Hypothalamus (tissue), 51 donors: ENCODE measurements at regions not wholly inside any gene's neighbourhood (a gene's known extent, or its start where the extent isn't known, plus 50 kb on each side); places are given as distances from the start of the nearest gene placed in this dataset.

ENCODE experiments used
- DNase-seq, 51 donors: peaks; one replicate each; lab custom pipeline; 2025; lab: John Stamatoyannopoulos, UW

GRCh38 chr5:23372177-23372576 lies 135.2 kb upstream of the PRDM9 start:
- no peak for DNase-seq

GRCh38 chr5:23368393-23368792 lies 139.0 kb upstream of the PRDM9 start:
- DNase-seq = no peak

- no peak for DNase-seq
These were observed 139.5 kb upstream of the PRDM9 start for GRCh38 chr5:23367874-23368273.

GRCh38 chr5:23353286-23353685 lies 154.1 kb upstream of the PRDM9 start:
- DNase-seq = no peak

- no peak for DNase-seq
These were observed 155.0 kb upstream of the PRDM9 start for GRCh38 chr5:23352446-23352845.

DNA sequence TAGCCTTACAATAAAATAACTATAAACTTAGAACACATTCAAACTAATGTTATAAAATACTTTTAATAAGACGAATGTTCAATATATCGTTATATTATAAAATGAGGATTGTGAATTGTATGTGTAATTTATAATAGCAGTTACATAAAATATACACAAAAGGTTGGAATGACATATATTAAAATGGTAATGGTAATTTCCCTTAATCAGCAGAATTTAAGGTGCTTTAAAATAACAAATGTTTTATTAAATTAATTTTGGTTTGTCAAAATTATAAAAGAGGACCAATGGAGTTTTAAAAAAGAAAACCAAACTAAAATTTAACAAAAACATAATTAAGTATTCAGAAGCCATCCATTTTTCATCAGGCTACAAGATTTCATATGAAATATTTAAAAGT lies 164.3 kb upstream of the PRDM9 start:
- no peak for DNase-seq

DNA sequence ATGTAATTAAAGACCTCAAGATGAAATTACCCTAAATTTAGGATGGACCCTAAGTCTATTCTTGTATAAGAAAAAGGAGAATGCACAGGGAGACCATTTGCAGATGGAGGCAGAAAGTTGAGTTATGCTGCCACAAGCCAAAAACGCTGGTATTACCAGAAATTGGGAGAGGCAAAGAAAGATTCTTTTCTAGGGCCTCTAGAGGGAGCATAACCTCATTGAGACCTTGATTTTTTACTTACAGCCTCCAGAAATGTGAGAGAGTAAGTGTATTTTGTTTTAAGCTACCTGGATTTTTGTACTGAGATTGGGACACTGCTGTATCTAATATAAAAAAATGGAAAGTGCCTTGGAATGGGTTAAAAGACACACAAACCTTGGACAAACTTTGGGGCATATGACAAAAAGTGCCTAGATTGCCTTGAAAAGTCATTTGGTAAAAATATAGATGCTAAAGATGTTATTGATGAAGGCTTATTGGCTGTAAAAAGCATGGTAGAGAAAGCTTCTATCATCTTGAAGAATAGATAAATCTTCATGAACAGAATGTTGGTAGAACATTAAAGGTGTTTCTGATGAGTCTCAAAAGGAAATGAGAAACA lies 174.7 kb upstream of the PRDM9 start:
- DNase-seq = no peak

- DNase-seq = no peak
These were observed 176.7 kb upstream of the PRDM9 start for GRCh38 chr5:23330726-23331125.

DNA sequence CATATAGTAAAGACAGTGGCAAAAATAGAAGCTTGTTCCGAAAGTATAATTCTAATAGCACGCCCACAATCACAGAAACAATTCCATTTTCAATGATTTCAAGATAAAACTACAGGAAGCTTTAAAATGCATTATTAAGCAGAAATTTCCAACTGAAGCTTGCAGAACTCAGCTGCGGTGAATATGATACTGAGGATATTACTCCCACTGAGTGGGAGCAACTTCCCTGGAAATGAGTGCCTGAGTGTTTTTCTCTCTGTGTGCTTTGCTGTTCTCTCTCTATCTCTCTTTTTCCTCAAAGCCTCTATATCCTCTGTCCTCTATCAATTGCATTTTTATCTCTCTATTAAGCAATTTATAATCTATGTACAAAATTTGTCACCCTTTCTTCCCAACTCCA lies 187.5 kb upstream of the PRDM9 start:
- no peak for DNase-seq

DNA sequence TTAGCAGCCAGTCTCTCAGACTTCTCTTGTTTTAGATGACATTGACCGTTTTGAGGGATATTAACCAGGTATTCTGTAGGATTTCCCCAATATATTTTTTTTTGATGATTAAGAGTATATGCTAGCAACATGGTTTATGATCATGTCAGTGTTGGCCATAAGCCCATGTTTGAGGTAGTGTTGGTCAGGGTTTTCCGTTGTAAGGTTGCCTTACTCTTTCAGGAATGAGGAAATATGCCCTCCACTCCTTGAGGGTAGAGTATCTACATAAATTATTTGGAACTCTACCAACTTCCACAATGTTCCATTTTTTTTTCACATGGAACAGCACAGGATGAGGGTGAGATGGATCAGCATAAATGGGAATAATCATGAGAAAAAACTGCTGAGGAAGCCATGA lies 188.4 kb upstream of the PRDM9 start:
- no peak for DNase-seq

- DNase-seq = no peak
These were observed 189.2 kb upstream of the PRDM9 start for GRCh38 chr5:23318166-23318565.

GRCh38 chr5:23316060-23316591 lies 191.3 kb upstream of the PRDM9 start:
- DNase-seq = no peak

GRCh38 chr5:23314827-23315226 lies 192.6 kb upstream of the PRDM9 start:
- no peak for DNase-seq

DNA sequence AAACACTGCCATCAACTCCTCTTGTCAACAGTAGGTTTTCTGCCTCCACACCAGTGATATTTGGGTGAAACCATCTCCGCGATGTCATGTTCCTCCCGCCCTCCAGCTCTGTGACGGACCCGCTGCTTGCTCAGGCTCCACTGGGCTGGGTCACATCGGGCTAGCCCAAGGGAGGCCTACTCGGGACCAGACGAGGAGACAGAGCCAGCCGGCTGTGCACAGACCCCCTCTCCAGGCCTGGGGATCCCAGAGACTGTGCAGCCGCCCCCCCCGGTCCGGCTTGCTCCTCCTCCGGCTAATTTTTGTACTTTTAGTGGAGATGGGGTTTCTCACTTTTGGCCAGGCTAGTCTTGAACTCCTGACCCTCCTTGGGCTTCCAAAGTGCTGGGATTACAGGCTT lies 202.4 kb upstream of the PRDM9 start:
- no peak for DNase-seq

DNA sequence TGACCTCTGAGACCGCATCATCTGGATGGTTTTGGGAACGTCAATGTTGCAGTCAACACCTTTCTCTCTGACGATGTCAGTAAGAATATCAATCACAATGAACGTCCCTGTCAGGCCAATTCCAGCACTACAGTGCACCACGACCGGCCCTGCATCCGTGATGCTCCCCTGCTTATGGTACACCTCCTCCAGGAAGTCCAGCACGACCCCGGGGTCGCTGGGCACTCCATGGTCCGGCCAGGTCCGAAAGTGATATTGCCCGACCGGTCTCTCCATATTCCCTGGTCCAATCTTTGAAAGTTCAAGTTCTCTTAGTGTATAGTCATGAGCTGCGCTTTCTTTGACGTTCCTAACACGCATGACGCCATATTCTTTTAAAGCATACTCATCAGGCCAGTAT lies 203.6 kb upstream of the PRDM9 start:
- DNase-seq = no peak

GRCh38 chr5:23303435-23303834 lies 204.0 kb upstream of the PRDM9 start:
- DNase-seq = no peak

DNA sequence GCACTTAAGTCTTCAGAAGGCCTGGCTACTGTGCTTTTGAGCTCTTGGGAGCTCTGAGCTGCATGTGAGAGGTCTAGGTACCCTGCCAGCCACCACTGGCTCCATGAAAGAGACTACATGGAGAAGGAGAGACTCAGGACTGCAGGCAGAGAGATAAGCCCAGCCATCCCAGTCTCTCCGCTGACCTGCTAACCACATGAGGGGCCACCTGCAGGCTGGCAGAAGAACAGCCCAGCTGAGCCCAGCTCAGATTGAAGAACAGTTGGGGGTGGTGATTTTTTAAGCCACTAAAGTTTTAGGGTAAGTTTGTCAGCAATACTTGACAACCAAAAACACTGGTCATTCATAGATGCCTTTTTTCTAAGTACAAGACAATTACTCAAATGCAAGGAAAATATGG lies 205.0 kb upstream of the PRDM9 start:
- no peak for DNase-seq

GRCh38 chr5:23289162-23289561 lies 218.2 kb upstream of the PRDM9 start:
- no peak for DNase-seq

DNA sequence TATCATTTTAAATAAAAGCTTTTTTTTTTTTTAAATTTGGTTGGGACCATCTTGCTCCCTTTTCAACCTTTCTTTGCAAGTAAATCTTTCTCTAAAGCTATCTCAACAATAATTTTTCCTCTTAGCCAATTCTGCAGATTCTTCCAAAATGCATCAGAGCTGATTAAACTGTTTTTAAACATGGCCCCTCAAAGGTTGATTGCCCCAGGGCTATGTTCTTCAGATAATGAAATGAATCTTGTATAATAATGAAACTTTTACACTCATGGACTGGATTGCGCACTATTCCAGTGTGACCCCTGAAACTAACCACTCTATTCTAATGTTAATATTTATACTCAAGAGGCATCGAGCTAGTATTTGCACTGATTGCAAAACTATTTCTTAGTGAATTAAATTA lies 222.8 kb upstream of the PRDM9 start:
- DNase-seq = no peak

- DNase-seq = no peak
These were observed 233.2 kb upstream of the PRDM9 start for GRCh38 chr5:23274171-23274570.

DNA sequence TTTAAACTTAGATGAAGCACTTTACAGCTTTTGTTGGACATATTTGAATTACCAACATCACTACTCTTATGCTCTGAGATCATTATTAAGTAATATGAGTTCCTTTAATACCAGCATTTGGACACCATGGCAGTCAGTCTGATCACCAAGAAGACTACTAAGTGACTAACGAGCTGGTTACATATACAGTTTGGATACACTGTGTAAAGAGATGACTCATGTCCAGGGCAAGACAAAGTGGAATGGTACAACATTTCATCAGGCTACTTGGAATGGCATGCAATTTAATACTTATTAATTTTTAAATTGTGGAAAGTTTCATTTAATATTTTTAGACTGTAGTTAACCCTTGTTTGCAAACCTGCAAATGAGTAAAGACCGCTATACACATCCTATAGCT lies 237.4 kb upstream of the PRDM9 start:
- DNase-seq = no peak

GRCh38 chr5:23268136-23268535 lies 239.3 kb upstream of the PRDM9 start:
- DNase-seq = no peak

DNA sequence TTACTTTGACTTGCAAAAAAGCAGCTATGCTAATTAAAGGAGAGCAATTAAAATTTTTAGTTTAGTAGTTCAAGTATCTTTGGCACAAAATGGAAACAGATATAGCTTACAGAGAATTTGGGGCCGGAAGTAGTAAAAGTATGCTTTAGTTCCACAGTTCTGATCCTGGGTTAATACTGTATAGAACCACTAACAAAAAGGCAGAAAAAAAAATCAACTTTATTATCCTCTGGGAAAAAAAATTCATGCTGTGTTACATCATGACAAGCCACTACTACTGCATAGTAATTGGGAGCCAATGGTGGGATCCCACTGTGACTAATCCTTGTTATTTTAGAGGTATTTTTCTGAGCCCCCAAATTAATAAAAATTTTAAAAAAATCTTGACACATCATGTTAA lies 246.8 kb upstream of the PRDM9 start:
- no peak for DNase-seq
